NCI-H2196 treated with DMSO at 0.1 percent for 48 hours (cell line): ENCODE measurements at regions not wholly inside any gene's neighbourhood (a gene's known extent, or its start where the extent isn't known, plus 50 kb on each side); places are given as distances from the start of the nearest gene placed in this dataset.

Experiments used
- DNase-seq: peaks from one replicate; lab custom pipeline; 2025; ENCODE audit not compliant: unreplicated experiment; lab: John Stamatoyannopoulos, UW

DNA sequence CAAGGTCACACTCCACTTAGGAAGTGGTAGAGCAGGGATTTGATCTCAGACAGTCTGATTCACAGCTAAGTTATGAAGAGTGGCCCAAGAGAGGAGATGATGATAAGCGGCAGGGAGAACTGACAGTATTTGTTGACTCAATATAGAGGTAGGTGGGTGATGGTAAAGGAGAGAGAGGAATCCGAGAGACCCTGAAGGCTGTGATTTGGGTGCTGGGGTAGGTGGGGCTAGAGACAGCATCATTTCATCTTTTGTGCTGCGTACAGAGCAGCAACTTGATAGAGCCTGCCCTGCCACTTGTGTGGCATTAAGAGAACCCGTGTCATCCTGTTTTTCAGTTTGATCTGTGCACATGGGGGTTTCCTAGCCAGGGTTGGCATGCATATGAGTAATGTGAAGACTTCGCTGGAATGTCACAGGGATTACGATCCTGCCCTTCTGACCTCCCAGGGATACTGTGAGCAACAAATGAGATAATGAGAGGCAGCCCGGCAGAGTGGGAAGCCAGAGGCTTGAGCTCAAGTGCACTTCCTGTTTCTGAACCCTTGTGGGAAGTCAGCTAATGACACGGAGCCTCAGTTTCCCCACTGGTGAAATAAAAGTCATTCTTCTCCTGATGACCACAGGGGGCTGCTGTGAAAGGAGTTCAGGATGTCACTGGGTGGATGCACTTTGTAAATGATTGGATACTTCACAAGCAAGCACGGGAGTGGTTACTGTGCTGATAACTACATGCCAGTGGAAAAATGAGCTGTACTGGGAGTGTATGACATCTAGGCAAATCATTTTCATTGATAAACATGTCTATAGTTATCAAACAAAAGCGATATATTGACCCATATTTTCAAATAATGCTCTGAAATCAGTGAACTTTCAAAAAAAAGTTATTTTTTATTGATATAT lies 59.5 kb upstream of the IGF1 start:
- no peak for DNase-seq

DNA sequence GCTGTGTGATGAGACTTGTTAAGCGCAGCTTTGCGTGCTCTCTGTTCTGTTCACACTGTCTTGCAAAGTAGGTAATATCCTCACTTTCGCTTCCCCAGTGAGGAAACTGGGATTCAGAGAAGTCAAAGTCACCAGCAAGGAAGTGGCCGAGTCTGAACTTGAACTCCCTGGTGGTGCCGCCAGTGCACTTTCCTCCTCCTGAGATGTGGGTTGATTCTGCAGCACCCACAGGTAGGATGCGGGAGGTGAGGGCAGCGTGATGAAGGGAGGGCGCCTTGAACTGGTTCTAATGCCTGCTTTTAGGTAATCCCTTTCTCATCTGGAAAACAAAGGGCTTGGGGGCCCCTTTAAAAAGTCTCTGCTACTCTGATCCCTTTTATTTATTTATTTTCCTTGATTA lies 54.9 kb upstream of the IGF1 start:
- no peak for DNase-seq

GRCh38 chr12:102534899-102535298 lies 54.5 kb upstream of the IGF1 start:
- DNase-seq, result no peak

- DNase-seq, result no peak
These were observed 53.3 kb upstream of the IGF1 start for GRCh38 chr12:102533483-102534215.
